Amniotic epithelial cell (primary cell): ENCODE measurements at regions not wholly inside any gene's neighbourhood (a gene's known extent, or its start where the extent isn't known, plus 50 kb on each side); places are given as distances from the start of the nearest gene placed in this dataset.
"Not testable (repeated sequence)": the region's sequence is repeated elsewhere in the genome, so short reads cannot be mapped to it uniquely, and the experiment has no call there.

Experiments used
- DNase-seq: peaks from one replicate; pipeline ENCODE4 v3.0.0-alpha.2; 2010; ENCODE audit warnings: low read depth

- no peak for DNase-seq
Measured at GRCh38 chr9:75671354-75671753, 219.1 kb upstream of the PCSK5 start.

DNA sequence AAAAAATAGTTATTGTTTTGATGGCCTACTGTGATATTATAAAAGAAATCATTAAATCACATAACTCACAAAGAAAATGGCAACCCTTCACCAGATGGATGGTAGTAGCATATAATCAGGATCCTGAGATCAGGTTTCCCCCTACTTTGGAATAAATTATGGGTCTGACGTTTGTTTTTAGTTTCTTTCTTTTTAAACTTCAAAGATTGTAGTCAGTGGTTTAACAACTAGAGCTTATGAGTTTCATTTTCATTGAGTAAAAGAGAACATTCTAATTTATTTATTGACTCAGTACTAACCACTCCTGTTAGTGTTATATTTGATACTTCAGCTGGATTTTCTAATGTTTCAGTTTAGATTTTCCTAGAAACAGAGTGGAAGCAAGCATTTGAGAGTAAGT, 218.0 kb upstream of the PCSK5 start:
- no peak for DNase-seq

GRCh38 chr9:75683591-75683990, 206.9 kb upstream of the PCSK5 start:
- peak; percentile 16 for DNase-seq

DNA sequence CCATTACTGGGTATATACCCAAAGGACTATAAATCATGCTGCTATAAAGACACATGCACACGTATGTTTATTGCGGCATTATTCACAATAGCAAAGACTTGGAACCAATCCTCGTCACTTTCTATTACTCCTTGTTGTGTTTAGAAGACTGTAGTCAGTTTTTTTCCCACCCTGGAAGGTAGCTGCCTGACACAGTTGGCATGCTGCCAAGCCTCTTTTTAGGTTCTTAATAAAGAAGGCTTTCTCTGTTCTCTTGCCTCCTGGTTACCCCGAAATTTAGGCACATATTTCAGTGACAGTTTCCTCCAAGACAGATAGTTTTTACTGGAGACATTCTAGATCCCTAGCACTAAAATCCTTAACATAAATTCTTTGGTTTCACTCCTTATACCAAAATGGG, 205.4 kb upstream of the PCSK5 start:
- no peak for DNase-seq

- no peak for DNase-seq
Measured at GRCh38 chr9:75687359-75687953, 203.0 kb upstream of the PCSK5 start.

DNA sequence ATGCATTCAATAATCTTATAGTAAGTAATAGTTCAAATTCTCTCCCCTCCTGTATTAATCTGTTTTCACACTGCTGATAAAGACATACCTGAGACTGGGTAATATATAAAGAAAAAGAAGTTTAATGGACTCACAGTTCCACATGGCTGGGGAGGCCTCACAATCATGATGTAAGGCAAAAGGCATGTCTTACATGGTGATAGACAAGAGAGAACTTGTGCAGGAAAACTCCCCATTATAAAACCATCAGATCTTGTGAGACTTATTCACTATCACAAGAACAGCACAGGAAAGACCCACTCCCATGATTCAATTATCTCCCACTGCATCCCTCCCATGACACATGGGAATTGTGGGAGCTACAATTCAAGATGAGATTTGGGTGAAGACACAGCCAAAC, 199.9 kb upstream of the PCSK5 start:
- not testable (repeated sequence) for DNase-seq

DNA sequence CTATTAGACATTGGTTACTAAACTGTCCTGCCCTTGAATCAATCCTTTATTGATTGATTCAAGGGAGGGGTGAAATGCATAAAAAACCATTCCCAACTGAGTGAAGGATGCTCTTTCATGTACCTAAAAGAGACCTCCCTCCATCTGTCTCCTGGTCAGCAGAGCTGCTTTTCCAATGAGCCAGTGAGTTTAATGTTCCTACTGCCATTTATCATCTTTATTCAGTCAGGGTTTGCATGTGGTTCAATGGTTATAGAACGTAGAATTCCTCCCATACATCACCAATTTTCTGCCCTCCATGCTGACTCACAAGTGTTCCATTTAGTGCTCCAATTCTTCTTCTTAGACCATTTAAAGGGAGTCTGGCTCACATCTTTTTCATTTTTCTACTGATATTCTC, 199.1 kb upstream of the PCSK5 start:
- no peak for DNase-seq

DNA sequence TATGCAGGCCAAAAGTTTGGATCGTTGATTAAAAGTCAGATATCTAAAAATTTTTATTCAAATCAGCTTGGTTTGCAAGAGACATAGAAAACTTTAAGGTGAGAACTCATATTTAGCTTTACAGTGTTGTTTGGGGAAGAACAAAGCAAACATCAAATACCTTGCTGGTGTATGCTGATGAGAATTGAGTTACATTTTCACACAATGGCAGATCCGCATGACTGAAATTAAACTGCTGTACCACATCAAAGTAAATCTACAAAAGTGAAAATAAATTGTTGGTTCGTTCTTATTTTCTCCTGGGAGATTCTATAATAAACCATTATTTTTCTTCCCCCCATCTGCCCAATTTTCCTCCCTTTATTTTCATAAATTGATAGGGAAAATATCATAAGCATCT, 198.2 kb upstream of the PCSK5 start:
- no peak for DNase-seq

- no peak for DNase-seq
Measured at GRCh38 chr9:75695921-75696320, 194.6 kb upstream of the PCSK5 start.

DNA sequence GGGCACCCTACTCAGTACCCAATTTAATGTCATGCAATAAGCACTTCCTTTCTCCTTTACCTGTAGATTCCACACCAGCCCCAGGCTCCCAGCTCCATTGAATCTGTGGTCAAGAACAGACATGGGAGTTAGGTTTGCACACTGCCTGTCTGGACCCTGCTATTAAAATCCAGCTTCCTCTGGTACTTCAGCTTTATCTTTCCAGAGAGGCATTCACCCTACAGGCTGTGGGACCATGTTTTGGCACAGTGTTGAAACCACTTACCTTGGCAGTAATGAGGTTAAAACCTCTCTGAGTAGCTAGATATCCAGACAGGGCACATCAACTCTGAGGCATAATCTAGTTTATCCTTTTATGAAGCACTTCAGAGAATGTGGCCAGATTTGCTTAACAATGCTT, 191.5 kb upstream of the PCSK5 start:
- DNase-seq, result no peak

GRCh38 chr9:75699625-75700251, 190.7 kb upstream of the PCSK5 start:
- DNase-seq, result no peak

DNA sequence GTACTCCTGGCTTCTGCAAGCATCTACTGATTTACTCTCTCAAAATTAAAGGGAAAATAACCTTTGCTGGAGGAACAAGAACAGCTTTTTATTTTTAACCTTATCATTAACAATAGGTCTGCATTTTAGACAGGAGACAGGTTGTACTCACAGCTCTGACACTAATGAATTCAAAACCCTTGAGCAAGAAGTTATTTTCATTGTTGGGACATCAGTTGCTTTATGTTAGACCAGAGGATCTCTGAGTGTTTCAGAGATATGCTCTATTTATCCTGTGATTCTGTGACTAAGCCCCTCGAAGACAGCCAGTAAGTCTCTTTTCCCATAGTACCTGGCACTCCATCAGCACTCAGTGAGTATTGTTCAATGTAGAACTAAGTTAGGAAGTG, 190.2 kb upstream of the PCSK5 start:
- DNase-seq, result no peak

DNA sequence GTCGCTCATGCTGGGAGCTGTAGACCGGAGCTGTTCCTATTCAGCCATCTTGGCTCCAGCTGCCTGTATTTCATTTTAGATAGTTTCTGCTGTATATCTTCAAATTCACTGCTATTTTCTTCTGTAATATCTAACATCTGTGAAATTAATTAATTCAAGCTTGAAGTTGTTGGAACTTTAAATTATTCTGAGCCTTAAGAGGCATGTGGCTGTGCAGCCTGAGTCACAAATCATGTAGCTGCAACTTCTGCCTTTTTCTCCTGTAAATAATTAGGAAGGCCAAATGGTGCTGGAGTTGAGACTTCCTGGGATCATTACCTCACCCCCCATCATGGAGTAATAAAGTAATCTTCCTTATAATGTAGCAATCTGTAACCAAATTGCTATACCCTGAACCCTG, 183.3 kb upstream of the PCSK5 start:
- DNase-seq, result no peak

DNA sequence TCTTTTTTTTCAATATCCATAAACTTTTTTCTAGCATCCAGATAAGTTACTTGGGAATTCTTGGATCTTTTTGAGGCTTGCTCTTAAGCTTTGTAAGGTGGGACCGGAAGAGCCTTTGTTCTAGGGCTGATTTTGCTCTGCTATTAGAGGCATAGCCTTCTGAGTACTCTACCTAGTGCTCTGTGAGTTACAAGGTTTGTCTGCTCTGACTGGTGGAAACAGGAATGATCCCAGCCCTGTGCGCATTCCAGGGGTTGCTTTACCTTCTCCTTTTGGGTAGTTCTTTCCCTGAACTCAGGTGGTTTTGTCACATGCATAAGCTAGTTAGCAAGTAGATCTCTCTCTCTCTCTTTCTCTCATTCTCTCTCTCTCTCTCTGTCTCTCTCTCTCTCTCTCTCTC, 180.8 kb upstream of the PCSK5 start:
- DNase-seq, result no peak

- no peak for DNase-seq
Measured at GRCh38 chr9:75712700-75713099, 177.8 kb upstream of the PCSK5 start.

GRCh38 chr9:75713335-75713734, 177.1 kb upstream of the PCSK5 start:
- no peak for DNase-seq

- DNase-seq, result no peak
Measured at GRCh38 chr9:75715360-75715759, 175.1 kb upstream of the PCSK5 start.

DNA sequence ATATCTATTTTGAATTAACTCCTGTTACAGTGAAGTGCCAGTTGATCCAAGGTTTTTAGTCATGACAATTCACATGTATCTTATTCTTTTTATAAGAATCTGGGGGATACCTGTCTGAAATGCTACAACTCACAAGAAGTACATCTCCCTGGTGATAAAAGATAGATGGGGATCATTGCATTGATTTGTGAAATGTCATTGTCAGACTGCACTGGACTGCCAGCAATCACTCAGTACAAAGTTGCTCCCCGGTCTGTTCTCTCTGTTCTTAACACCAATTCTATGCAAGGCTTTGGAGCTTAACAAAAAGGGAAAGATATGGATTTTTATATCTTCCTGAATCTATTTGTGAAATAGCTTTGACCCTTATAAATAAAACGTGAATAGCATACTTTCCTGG, 171.8 kb upstream of the PCSK5 start:
- DNase-seq, result no peak

DNA sequence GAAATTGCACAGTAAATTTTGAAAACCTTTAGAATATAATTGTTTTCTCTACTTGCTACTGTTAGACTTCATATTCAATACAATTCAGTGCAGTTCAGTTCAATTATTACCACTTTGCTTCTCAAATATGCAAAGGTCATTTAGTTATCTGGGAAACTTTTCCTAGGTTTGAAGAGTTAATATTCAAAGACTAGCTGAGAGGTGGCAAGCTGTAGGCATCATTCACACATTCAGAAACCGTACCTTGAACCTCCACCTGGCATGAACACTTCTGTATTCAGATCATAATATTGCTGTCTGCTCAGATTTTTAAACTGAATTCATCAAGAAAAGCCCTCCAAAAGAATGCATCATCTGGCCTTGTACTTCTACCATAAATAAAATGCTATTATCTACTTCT, 162.1 kb upstream of the PCSK5 start:
- DNase-seq, result no peak

- DNase-seq, result no peak
Measured at GRCh38 chr9:75734802-75735201, 155.7 kb upstream of the PCSK5 start.

DNA sequence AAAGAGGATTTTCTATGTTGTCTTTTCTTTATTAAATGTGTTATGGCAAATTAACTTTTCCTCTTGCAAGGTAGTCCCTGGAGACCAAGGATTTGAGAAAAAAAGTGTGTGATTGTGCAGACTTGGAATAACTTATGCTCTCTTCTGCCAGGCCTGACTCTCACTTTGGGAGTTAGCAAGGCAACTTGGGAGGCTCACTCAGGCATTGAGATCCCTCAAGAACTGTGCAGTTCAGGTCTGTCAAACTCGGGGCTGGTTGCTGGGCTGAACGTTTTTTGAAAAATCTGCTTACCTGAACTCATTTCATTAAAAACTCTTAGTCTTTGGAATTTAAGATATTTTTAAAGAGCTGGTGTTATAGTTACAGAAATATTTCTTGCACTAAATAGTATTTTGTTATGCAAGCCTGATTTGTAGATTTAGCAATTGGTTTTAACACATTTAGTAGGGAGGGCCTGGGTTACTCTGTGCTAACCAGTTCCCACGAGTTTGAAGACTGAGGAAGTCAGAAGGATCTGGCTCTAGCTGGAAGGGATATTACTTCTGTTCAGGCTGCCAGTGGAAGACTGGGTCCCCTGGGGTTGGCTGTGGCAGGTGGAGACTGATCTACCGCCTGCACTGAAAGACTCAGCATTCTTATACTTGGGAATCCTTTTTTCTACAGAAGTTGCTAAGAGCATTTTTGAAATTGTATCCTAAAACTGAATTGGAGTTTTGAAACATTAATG, 150.4 kb upstream of the PCSK5 start:
- DNase-seq, result no peak

- DNase-seq, result no peak
Measured at GRCh38 chr9:75743855-75744254, 146.6 kb upstream of the PCSK5 start.

DNA sequence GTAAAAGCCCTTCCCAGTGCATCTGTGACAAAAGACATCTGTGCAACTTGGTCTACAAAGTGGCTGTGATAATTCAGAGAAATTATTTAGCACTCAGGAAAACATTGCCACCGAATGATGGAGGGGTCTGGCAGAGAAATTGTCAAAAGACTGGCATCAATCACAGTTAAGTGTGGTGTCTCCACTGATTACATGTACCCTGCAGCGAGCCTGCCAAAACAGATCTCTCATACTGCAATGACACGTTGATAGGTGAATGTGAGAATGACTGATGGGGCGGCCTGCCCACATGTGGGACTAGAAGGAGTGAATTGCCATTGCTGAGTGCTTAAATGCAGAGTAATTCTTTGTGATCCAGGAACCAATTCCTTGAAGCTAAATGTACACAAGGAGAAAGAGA, 136.4 kb upstream of the PCSK5 start:
- no peak for DNase-seq

GRCh38 chr9:75775166-75775565, 115.3 kb upstream of the PCSK5 start:
- no peak for DNase-seq
